ENCODE measurements at regions not wholly inside any gene's neighbourhood (a gene's known extent, or its start where the extent isn't known, plus 50 kb on each side); places are given as distances from the start of the nearest gene placed in this dataset.

DNA sequence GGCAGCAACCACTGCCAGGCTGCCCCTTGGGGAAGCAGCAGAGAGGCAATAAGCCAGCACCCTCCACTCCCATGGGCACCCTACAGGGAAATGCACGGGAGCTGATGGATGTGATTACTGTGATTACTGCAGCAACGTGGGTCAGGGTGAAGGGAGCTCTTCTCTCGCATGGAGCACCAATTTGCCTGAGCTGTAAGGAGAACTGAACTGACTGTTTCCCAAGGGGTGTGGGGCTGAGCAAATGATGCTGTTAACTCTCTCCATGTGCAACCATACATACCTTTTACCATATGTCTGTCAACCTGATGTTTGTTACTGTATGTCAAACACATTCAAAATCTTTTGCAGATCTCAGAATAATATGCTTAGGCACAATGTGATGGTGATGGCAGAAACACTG lies 680.6 kb downstream of the SQOR start:
- DNase-seq: no peak

- no peak for DNase-seq
Observed at GRCh38 chr15:46316024-46316423, 681.2 kb downstream of the SQOR start.

DNA sequence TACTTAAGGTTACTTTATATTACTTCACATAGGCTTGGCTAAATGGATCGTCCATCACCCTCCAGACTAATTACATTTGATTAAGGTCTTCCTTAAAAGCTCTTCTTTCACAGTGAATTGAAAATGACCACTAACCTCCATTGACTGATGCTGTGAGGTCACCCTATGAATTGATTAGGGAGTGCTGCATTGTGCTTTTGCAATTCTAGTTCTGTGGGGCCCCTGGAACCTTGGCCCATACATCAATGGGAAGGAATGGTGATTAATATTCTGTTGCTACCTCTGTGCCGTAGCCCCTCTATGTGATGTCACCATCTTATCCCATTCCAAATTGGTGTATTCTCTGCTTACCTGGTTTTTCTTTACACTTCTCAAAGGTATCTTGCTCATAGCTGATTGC lies 682.2 kb downstream of the SQOR start:
- no peak for DNase-seq

DNA sequence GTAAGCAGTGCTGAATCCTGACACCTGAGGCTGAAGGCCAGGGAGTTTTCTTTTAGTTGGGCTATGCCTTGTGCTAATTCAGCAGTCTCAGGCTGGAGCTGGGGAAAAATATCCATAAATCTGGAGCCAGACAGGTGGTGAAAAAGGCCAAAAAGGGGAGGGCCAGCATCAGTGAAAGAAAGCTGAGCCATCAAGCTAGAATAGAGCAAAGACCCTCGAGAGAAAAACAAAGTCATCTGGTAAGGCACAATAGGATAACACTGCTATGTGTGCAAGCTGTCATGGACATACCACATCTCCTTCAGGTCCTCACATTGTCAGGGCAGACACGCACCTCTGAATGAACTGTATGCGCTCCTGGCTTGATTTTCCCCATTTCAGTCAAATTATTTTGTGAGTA lies 687.9 kb downstream of the SQOR start:
- DNase-seq: no peak

GRCh38 chr15:46326173-46326572 lies 691.3 kb downstream of the SQOR start:
- DNase-seq: no peak

GRCh38 chr15:46328821-46329220 lies 694.0 kb downstream of the SQOR start:
- no peak for DNase-seq

DNA sequence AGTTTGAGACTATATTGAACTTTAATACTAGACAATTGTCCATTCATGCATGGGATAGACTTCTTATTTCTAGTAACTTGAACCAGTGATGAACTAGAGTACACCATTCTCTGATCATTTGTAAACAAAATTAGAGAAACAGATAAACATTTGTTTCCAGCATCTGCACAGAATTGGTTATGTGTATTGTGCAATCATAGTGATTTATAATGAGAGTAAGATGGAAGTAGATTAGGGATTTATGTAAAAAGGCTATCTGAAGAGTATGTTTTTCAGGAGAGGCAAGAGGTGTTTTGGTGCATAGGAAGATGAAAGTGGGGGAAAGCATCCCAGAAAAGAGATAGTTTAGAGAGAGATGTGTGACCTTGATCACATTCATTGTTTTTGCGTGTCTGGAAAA lies 695.0 kb downstream of the SQOR start:
- DNase-seq: no peak

DNA sequence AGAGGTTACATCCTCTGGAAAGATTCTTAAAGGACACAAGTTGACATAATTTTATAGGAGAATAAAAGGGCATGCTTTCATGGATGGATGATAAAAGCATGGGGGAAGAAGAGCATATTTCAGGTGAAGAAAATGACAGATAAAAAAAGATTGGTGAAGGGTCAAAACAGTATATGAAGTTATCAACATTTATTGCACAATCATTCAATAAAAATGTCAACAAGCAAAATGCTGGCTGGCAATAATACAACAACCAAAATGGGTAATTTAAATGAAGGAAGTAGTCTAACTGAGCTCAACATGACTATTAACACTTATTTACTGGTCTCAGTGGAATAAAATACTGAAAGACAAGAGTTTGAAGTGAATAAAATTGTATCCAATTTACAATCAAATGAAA lies 696.7 kb downstream of the SQOR start:
- DNase-seq: no peak

DNA sequence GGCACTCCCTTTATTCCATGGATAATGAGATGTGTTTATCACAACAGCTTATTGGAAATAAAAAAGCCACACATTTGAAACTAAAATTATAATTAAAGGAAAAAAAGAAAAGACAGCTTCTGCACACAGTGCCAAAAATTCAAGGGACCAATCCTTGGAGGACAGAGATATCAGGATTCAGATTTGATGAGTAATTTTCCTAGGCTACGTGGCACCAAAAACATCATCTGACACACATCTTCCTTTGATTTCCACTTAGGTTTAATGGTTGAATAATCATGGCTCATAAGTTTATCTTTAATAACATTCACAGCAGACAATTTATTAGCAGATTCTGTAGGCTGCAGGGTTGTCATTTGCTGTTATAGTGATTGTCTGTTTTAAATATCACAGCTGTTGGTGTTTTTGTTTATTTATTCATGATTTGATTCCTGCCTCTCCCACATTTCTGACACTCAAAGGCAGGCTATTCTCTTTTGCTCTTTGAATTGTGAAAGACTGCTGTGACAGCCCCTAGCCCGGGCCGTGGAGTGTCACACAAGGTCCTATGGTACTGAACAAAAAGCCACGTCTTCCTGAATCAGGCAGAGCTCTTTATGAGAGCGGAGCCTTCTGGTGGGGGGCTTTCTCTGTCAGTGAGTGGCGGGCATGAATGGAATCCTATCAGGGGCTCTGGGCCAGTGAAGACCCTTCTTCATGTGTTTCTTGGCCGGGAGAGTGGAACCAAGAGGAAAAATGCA lies 708.5 kb downstream of the SQOR start:
- DNase-seq: no peak

GRCh38 chr15:46344115-46344724 lies 709.4 kb downstream of the SQOR start:
- no peak for DNase-seq

DNA sequence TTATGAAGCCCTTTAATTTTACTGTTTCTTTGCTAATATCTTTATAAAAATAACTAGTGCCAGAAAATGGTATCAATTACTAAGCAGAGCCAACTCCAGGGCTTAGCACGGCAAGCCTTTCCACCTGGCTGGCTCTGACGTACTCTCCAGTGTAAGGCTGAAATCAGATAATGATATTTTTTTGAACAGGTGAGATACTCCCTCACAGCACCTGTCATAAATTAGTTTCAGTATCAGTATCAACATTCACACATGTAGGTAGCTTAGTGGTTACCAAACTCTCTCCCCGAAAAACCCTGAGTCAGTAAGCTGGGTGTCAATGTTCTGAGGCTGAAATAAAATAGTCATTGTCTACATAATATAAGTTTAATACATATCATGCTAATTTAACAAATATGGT lies 710.1 kb downstream of the SQOR start:
- DNase-seq: no peak

GRCh38 chr15:46354443-46354842 lies 719.6 kb downstream of the SQOR start:
- DNase-seq: no peak

DNA sequence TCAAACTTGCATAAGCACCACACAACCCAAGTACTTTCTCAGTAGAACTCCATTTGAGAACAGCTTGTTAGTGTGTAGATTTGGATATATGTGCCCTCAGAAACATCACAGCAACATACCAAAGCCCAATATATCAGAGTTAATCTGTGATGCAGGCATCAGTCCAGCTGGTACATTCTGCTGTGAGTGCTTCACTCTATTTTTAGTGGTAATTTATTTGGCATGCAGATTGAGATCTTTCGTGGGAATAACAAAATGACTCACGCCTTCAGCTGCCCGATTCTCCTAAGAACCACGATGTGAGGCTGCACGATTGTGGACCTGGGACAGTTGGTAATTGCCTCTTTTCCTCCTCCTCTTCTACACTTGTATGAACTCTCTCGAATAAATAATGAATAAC lies 730.7 kb downstream of the SQOR start:
- no peak for DNase-seq

- no peak for DNase-seq
Observed at GRCh38 chr15:46366360-46367007, 731.7 kb downstream of the SQOR start.

DNA sequence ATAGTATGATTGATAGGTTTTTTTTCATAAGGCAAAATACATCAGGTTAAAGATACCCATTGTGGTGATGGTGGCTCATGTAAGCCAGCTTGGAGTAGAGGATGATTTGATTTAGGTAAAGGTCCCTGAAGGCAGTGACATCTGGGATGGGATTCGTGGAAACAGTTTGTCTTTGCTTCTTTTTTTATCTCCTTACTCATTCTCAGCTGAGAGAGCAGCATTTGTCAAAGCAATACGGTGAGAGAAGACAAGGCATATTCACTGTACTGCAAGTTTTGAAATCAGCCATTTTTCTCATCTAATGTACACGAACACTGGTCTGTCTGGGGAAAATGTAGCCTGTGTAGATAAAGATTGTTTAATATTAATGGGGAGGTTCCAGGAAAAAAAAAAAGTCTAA lies 749.1 kb downstream of the SQOR start:
- DNase-seq: no peak

DNA sequence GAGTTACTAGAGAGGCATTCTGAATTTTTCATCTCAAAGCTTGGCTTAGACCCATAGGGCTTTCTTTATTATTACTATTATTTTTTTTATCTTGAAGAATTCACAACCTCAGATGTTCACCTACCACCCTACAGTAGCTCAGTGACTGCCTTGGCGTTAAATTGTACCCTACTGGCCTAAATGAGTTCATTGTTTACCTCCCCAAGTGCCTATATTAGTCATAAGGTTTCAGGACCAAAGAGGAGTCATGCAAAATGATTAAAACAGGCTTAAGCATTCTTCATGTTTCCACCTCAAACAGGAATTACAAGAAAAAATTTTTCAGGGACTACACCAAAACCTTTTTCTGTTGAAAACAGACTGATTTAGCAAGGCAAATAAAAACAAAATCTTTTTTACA lies 751.5 kb downstream of the SQOR start:
- no peak for DNase-seq

DNA sequence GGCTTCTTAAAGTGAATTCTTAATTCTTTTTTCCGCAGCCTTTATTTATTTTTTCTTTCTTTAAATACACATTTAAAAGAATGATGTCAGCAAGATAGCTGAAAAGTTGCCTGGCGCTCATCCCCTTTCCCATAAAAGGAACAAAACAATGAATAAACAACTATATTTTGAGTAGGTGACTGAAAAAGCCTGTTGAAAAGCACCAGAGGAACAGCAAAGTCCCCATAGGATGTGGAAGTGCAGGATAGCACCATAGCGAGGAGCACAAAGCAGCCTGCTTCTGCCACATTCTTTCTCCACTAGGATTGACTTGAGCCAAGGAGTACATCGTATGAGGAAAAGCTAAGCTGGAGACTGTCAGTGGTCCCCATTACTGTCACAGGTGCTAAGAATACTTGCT lies 754.9 kb downstream of the SQOR start:
- peak; percentile 36 to 44 for DNase-seq

DNA sequence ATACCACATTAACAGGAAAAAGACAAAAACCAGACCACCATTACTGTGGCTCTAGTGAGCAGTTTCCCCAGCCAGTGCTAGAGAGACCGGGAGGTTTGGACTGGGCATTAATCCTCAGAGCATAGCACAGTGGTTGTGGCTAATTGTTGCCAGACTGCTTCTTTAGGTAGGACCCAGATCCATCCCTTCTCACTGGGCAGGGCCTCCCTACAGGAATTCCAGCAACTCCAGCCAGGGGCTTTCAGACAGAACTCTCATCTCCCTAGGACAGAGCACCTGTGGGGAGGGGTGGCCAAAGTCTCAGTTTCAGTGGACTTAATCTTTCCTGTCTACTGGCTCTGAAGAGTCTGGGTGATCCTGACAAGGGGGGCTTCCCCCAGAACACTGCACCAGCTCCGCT lies 759.6 kb downstream of the SQOR start:
- no peak for DNase-seq

- no peak for DNase-seq
Observed at GRCh38 chr15:46408312-46408711, 773.5 kb downstream of the SQOR start.

DNA sequence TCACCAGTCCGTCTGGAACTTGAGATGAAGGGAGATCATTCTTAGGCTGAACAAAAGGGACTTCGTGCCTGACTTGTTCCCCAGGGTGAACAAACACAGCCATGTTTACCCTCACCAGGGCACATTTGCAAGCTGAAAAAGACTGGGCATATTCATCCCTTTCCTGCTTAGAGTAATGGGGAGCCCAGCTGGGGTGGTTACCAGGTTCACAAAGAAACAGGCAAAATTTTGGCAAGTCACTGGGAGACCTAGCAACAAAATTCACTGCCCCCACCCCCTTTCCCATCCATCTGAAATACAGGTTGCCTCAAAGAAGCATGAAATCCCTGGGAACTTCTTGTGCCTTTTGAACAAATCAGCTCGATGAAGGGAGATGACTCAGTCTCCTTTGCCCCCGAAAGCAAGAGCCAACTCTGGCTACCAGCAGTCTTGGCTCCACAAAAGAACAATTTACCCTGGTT lies 775.0 kb downstream of the SQOR start:
- DNase-seq: no peak

- DNase-seq: no peak
Observed at GRCh38 chr15:46410705-46411104, 775.9 kb downstream of the SQOR start.

GRCh38 chr15:46411900-46412299 lies 777.1 kb downstream of the SQOR start:
- DNase-seq: no peak

DNA sequence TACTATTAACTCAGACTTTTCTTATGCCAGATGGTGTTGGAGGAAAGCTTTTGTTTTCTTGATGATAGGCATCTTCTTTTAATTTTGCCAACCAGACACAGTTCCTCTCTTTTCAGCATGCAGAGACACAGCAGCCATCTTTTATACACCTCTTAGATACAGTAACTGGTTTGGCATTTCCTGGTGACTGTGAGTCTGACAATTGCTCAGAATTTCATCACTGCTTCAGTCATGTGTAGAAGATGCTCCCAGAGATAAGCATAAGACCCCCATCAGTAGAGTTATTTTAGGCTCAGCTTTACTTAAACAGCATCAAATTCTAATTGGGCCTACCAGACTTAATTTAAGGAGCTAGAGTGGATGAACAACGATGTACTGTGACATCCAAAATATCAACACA lies 779.0 kb downstream of the SQOR start:
- no peak for DNase-seq

All from right lung (tissue), 2 donors.